Breast epithelium (tissue), 4 donors: ENCODE measurements at regions not wholly inside any gene's neighbourhood (a gene's known extent, or its start where the extent isn't known, plus 50 kb on each side); places are given as distances from the start of the nearest gene placed in this dataset.
"Not testable (repeated sequence)": the region's sequence is repeated elsewhere in the genome, so short reads cannot be mapped to it uniquely, and the experiment has no call there.

Experiments used
- DNase-seq, 2 donors: peaks; one replicate each; pipeline ENCODE4 v3.0.0-alpha.2; 2019; ENCODE audit warnings: low spot score in 2 of 2
- H3K27ac ChIP-seq, 2 donors: fragments of 200-600 bp; sonication (generic) in 1 of 2; one replicate each; pipeline ENCODE4 v1.5.1; 2016 to 2019; ENCODE audit warnings: mild to moderate bottlenecking in 1 of 2
- H3K27me3 ChIP-seq, 2 donors: fragments of 200-600 bp; sonication (generic) in 1 of 2; one replicate each; pipeline versions ENCODE4 v1.5.1 to v1.6.0; 2017 to 2019; ENCODE audit warnings: control low read depth in 1 of 2, mild to moderate bottlenecking in 1 of 2
- H3K36me3 ChIP-seq: fragments of 200-600 bp; one replicate; pipeline ENCODE4 v1.5.1; 2019
- H3K4me1 ChIP-seq, 2 donors: fragments of 200-600 bp; sonication (generic); one replicate each; pipeline ENCODE4 v1.5.1; 2016 to 2019; ENCODE audit warnings: control low read depth in 1 of 2
- H3K4me3 ChIP-seq, 3 donors: fragments of 200-600 bp; sonication (generic); 1 replicate in 2 of 3; 2 replicates in 1 of 3; pipeline ENCODE4 v1.5.1; 2016 to 2019; ENCODE audit warnings: mild to moderate bottlenecking in 3 of 3, moderate library complexity in 2 of 3
- H3K9me3 ChIP-seq, 2 donors: fragments of 200-600 bp; sonication (generic) in 1 of 2; one replicate each; pipeline ENCODE4 v1.5.1; 2016 to 2019; ENCODE audit warnings: control low read depth in 1 of 2
- CTCF ChIP-seq, 3 donors: fragments of 450-650 bp; IDR thresholded peaks; one replicate each; pipeline ENCODE4 v1.5.1; 2016 to 2017; ENCODE audit warnings: antibody characterized with exemption in 3 of 3, mild to moderate bottlenecking in 3 of 3, moderate library complexity in 3 of 3
- POLR2A ChIP-seq: fragments of 450-650 bp; IDR thresholded peaks from one replicate; pipeline ENCODE4 v1.6.1; 2016; ENCODE audit warnings: antibody characterized with exemption, mild to moderate bottlenecking, moderate library complexity
- POLR2AphosphoS5 ChIP-seq, 3 donors: sonication (generic); formaldehyde crosslinking; IDR thresholded peaks; one replicate each; pipeline ENCODE4 v1.6.1; 2017; ENCODE audit warnings: antibody characterized with exemption in 3 of 3
- intact Hi-C: fragments of 100-400 bp; cut with DNase I; formaldehyde crosslinking; loops from one replicate; pipeline ENCODE4 v1.15.1; 2023; ENCODE audit warnings: low total_unique reads

- Histone ChIP-seq H3K27me3 (no peaks in the 10 kb centered on the region), H3K36me3 (no peaks in the 10 kb centered on the region), H3K9me3 (no peaks in the 10 kb centered on the region), H3K4me3 (no peak overlapping the region), H3K4me1 (no peaks in the 10 kb centered on the region), H3K27ac (no peak overlapping the region)
- intact Hi-C loops: no loop called here
- TF ChIP-seq POLR2AphosphoS5 (IDR thresholded peaks at IDR 0.05): no peak
- no peak for DNase-seq
Measured at GRCh38 chr14:82987502-82988124, 1454.0 kb upstream of the SEL1L start.

GRCh38 chr14:82994547-82994946 is 1460.9 kb upstream of the SEL1L start:
- intact Hi-C loops, H3K36me3 ChIP-seq, DNase-seq, H3K9me3 ChIP-seq, H3K27ac ChIP-seq, H3K27me3 ChIP-seq, H3K4me1 ChIP-seq, H3K4me3 ChIP-seq: not testable (repeated sequence)

- Histone ChIP-seq H3K4me1 (no peaks in the 10 kb centered on the region), H3K27me3 (no peaks in the 10 kb centered on the region), H3K9me3 (no peaks in the 10 kb centered on the region), H3K27ac (no peak overlapping the region), H3K36me3 (no peaks in the 10 kb centered on the region), H3K4me3 (no peak overlapping the region)
- TF ChIP-seq CTCF (IDR thresholded peaks at IDR 0.05) (no peak), POLR2AphosphoS5 (IDR thresholded peaks at IDR 0.05) (no peak)
- intact Hi-C loops: no loop called here
- DNase-seq: no peak
Measured at GRCh38 chr14:82999802-83000201, 1466.1 kb upstream of the SEL1L start.

GRCh38 chr14:83004456-83005006 is 1470.9 kb upstream of the SEL1L start:
- Histone ChIP-seq H3K36me3 (no peaks in the 10 kb centered on the region), H3K4me3 (no peak overlapping the region), H3K27ac (no peak overlapping the region), H3K4me1 (no peaks in the 10 kb centered on the region), H3K27me3 (no peaks in the 10 kb centered on the region), H3K9me3 (peaks cover 0 to 5% of the 10 kb centered on the region in 2 donors)
- no peak for DNase-seq
- intact Hi-C loops: no loop called here
- TF ChIP-seq POLR2A (no peak), POLR2AphosphoS5 (IDR thresholded peaks at IDR 0.05) (no peak), CTCF (IDR thresholded peaks at IDR 0.05) (no peak)

GRCh38 chr14:83006121-83006670 is 1472.5 kb upstream of the SEL1L start:
- no peaks in the 10 kb centered on the region for H3K4me1 ChIP-seq
- no peak for DNase-seq
- intact Hi-C loops: no loop called here
- H3K4me3 ChIP-seq: no peak overlapping the region
- no peaks in the 10 kb centered on the region for H3K27me3 ChIP-seq
- no peaks in the 10 kb centered on the region for H3K36me3 ChIP-seq
- H3K27ac ChIP-seq: no peak overlapping the region
- peaks cover 0 to 6% of the 10 kb centered on the region in 2 donors for H3K9me3 ChIP-seq
- no peak for TF ChIP-seq POLR2A

GRCh38 chr14:83007052-83007451 is 1473.4 kb upstream of the SEL1L start:
- H3K9me3 ChIP-seq, DNase-seq, H3K36me3 ChIP-seq, H3K4me1 ChIP-seq, H3K4me3 ChIP-seq, H3K27me3 ChIP-seq, H3K27ac ChIP-seq, intact Hi-C loops: not testable (repeated sequence)

- Histone ChIP-seq H3K4me1 (no peaks in the 10 kb centered on the region), H3K27ac (no peak overlapping the region), H3K36me3 (no peaks in the 10 kb centered on the region), H3K4me3 (no peak overlapping the region), H3K9me3 (peaks cover 0 to 6% of the 10 kb centered on the region in 2 donors), H3K27me3 (no peaks in the 10 kb centered on the region)
- intact Hi-C loops: no loop called here
- TF ChIP-seq CTCF (IDR thresholded peaks at IDR 0.05) (no peak), POLR2AphosphoS5 (IDR thresholded peaks at IDR 0.05) (no peak), POLR2A (no peak)
- DNase-seq: no peak
Measured at GRCh38 chr14:83007641-83008225, 1474.1 kb upstream of the SEL1L start.
